SK-N-SH (cell line): ENCODE measurements at regions not wholly inside any gene's neighbourhood (a gene's known extent, or its start where the extent isn't known, plus 50 kb on each side); places are given as distances from the start of the nearest gene placed in this dataset.

Experiments
- CHD2 ChIP-seq: fragments of 150-350 bp; IDR thresholded peaks from 2 replicates; pipeline ENCODE4 v1.6.1; 2018; ENCODE audit warnings: low read length; ENCODE audit not compliant: partially characterized antibody
- CTCF ChIP-seq: fragments of 200-600 bp; sonication (generic); IDR thresholded peaks from 2 replicates; pipeline ENCODE4 v1.6.1; 2017; ENCODE audit warnings: antibody characterized with exemption, mild to moderate bottlenecking, moderate library complexity
- EZH2phosphoT487 ChIP-seq: fragments of 200-600 bp; sonication (generic); IDR thresholded peaks from 2 replicates; pipeline ENCODE4 v1.6.1; 2017; ENCODE audit warnings: low read depth, mixed run types, mild to moderate bottlenecking, antibody characterized with exemption, moderate library complexity, borderline replicate concordance
- JUND ChIP-seq: IDR thresholded peaks from 2 replicates; pipeline ENCODE4 v1.4.0; 2012
- MXI1 ChIP-seq: IDR thresholded peaks from 2 replicates; pipeline ENCODE4 v1.6.1; 2012; ENCODE audit warnings: mild to moderate bottlenecking, low read depth, low read length, improper control_type of control experiment
- YY1 ChIP-seq: IDR thresholded peaks from 2 replicates; pipeline ENCODE4 v1.4.0; 2012; ENCODE audit warnings: low read depth, mild to moderate bottlenecking
- TF ChIP-seq, protein P1 (sequence below): fragments of 150-350 bp; IDR thresholded peaks from 2 replicates; pipeline ENCODE4 v1.6.1; 2016; ENCODE audit warnings: mild to moderate bottlenecking, low read depth, low read length
- TF ChIP-seq, protein P2 (sequence below): IDR thresholded peaks from 2 replicates; pipeline ENCODE4; 2012
- TF ChIP-seq, protein P3 (sequence below): IDR thresholded peaks from 2 replicates; pipeline ENCODE4 v1.4.0; 2012; ENCODE audit warnings: low read depth

GRCh38 chr7:54847921-54848320, 88.9 kb upstream of the SEC61G start:
- TF ChIP-seq CTCF (no peak), JUND (no peak), YY1 (no peak), CHD2 (no peak), MXI1 (no peak), EZH2phosphoT487 (no peak)
- TF ChIP-seq, protein P1, sequence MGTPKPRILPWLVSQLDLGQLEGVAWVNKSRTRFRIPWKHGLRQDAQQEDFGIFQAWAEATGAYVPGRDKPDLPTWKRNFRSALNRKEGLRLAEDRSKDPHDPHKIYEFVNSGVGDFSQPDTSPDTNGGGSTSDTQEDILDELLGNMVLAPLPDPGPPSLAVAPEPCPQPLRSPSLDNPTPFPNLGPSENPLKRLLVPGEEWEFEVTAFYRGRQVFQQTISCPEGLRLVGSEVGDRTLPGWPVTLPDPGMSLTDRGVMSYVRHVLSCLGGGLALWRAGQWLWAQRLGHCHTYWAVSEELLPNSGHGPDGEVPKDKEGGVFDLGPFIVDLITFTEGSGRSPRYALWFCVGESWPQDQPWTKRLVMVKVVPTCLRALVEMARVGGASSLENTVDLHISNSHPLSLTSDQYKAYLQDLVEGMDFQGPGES = no peak
- TF ChIP-seq, protein P2, sequence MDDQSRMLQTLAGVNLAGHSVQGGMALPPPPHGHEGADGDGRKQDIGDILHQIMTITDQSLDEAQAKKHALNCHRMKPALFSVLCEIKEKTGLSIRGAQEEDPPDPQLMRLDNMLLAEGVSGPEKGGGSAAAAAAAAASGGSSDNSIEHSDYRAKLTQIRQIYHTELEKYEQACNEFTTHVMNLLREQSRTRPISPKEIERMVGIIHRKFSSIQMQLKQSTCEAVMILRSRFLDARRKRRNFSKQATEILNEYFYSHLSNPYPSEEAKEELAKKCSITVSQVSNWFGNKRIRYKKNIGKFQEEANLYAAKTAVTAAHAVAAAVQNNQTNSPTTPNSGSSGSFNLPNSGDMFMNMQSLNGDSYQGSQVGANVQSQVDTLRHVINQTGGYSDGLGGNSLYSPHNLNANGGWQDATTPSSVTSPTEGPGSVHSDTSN = no peak
- TF ChIP-seq, protein P3, sequence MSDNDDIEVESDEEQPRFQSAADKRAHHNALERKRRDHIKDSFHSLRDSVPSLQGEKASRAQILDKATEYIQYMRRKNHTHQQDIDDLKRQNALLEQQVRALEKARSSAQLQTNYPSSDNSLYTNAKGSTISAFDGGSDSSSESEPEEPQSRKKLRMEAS = no peak
